ENCODE measurements at regions not wholly inside any gene's neighbourhood (a gene's known extent, or its start where the extent isn't known, plus 50 kb on each side); places are given as distances from the start of the nearest gene placed in this dataset.

DNA sequence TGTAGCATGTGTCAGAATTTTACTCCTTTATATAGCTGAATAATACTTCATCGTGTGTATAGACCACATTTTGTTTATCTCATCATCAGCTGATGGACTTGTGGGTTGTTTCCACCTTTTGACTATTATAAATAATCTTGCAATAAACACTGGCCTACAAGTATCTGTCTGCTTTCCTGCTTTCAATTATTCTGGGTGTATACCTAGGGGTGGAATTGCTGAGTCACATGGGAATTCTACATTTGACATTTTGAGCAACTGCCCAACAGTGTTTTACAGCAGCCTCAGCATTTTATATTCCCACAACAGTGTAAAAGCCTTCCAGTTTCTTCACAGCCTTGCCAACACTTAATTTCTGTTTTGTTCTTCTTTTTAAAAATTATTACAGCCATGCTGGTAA lies 200.3 kb upstream of the PRSS1 start:
- DNase-seq, result no peak
- peaks cover 9% of the 10 kb centered on the region for H3K27me3 Mint-ChIP-seq
- no peak overlapping the region for H3K27ac Mint-ChIP-seq
- H3K9me3 Mint-ChIP-seq, result no peaks in the 10 kb centered on the region
- no peak for ATAC-seq (ENCODE audit: low read depth)
- H3K36me3 Mint-ChIP-seq, result no peaks in the 10 kb centered on the region
- POLR2A ChIA-PET, result no interaction called here
- no peaks in the 10 kb centered on the region for H3K4me1 Mint-ChIP-seq
- H3K4me3 Mint-ChIP-seq, result no peak overlapping the region

DNA sequence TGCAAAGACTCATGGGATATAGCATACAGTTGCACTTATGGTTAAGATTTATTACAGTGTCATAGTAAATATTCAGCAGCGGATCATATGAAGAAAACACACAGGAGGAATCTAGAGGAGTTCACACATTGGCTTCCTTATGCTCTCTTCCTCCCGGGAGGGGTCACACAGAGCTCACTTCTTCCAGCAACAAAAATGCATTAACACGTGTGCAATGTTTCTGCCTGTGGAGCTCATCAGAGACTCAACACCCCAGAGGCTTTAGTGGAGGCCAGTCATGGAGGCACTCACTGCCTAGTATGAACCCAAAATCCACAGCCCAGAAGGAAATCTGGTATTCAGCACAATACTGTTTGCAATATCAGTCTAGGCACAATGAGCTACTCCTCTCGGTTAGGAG lies 202.8 kb upstream of the PRSS1 start:
- POLR2A ChIA-PET, result no interaction called here
- no peak overlapping the region for H3K27ac Mint-ChIP-seq
- DNase-seq (no peak), ATAC-seq (ENCODE audit: low read depth) (no peak)
- H3K4me1 Mint-ChIP-seq, result no peaks in the 10 kb centered on the region
- no peak overlapping the region for H3K4me3 Mint-ChIP-seq
- peaks cover 8% of the 10 kb centered on the region for H3K27me3 Mint-ChIP-seq
- no peaks in the 10 kb centered on the region for H3K9me3 Mint-ChIP-seq
- no peaks in the 10 kb centered on the region for H3K36me3 Mint-ChIP-seq

DNA sequence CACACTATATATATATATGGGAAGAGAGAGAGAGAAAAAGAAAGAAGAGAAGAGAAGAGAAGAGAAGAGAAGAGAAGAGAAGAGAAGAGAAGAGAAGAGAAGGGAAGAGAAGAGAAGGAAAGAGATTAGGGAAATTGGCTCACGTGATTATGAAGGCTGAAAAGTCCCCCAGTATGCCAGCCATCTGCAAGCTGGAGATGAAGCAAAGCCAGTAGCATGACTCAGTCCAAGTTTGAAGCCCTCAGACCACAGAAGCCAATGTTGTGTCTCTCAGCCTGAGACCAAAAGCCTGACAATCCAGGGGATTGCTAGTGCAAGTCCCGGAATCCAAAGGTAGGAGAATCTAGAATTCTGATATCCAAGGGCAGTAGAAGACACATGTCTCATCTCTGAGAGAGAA lies 206.3 kb upstream of the PRSS1 start:
- no peak for DNase-seq
- POLR2A ChIA-PET, result no interaction called here
- Mint-ChIP-seq H3K27ac (no peak overlapping the region), H3K4me3 (no peak overlapping the region), H3K27me3 (peaks cover 2% of the 10 kb centered on the region), H3K9me3 (no peaks in the 10 kb centered on the region), H3K36me3 (no peaks in the 10 kb centered on the region), H3K4me1 (peaks cover 15% of the 10 kb centered on the region)
- ATAC-seq (ENCODE audit: low read depth), result no peak

DNA sequence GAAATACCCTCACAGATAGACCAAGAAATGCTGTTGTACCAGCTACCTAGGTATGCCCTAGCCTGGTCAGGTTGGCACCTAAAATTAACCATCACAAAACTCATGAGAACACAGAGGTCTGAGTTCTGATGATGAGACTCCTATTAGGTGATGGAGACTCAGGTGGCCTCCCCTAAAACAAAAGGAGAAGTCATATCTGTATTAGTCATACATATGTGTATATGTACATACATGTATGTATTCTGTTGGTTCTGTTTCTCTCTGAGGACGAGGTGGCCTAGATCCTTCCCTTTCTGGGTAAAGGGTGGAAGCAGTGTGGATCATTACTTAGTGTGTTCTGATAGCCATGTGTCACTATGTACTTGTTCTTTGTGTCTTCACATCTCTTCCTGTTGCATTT lies 207.2 kb upstream of the PRSS1 start:
- no peak overlapping the region for H3K27ac Mint-ChIP-seq
- no peaks in the 10 kb centered on the region for H3K36me3 Mint-ChIP-seq
- H3K9me3 Mint-ChIP-seq, result no peaks in the 10 kb centered on the region
- H3K4me3 Mint-ChIP-seq, result no peak overlapping the region
- H3K4me1 Mint-ChIP-seq, result peaks cover 15% of the 10 kb centered on the region
- POLR2A ChIA-PET, result no interaction called here
- no peaks in the 10 kb centered on the region for H3K27me3 Mint-ChIP-seq
- ATAC-seq (ENCODE audit: low read depth) (no peak), DNase-seq (no peak)

DNA sequence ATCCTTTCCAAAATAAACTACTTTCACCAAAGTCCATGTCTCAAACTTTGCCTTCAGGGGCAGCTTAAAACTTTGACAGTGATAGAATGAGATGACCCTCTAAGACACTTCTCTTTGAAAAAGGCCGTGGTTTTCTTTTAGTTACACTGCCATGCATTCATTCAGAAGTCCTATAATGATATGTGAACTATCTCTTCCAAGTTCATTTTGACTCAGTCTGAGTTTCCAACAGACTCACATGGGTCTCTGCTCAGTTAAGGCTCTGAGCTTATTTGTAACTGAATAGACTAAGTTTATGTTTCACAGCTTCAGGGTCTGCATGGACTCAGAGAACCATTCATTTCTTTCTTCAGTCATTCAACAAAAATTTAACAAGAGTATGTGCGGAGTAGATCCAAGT lies 208.9 kb upstream of the PRSS1 start:
- Mint-ChIP-seq H3K27ac (peak overlapping the region; percentile 4), H3K9me3 (no peaks in the 10 kb centered on the region), H3K36me3 (no peaks in the 10 kb centered on the region), H3K27me3 (no peaks in the 10 kb centered on the region), H3K4me1 (peaks cover 20% of the 10 kb centered on the region), H3K4me3 (peak overlapping the region; percentile 26)
- DNase-seq, result no peak
- ATAC-seq (ENCODE audit: low read depth), result no peak
- POLR2A ChIA-PET, result no interaction called here

DNA sequence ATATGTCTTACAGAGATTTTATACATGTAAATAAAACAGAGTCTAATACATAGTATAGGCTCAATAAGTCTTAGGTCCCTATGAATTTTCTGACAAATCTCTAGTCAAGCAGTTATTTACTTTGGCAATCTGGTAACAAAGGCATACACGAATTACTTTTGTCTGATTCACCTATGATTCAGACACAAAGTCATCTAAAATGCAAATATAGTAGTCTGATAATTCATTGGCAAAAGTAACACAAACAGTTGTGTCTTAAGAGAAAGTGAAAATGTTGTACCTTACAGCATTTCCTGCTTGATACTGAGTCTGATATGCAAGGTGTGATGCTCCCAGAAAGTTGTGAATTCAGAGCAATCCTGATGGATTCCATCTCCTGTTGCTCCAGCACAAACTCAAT lies 209.4 kb upstream of the PRSS1 start:
- peak overlapping the region; percentile 4 for H3K27ac Mint-ChIP-seq
- POLR2A ChIA-PET, result interaction anchor here (1.2 kb wide), 1 partner anchor 269 kb away, joined by 4 read pairs; no protein-coding TSS in a partner anchor
- H3K27me3 Mint-ChIP-seq, result no peaks in the 10 kb centered on the region
- H3K4me1 Mint-ChIP-seq, result peaks cover 25% of the 10 kb centered on the region
- H3K9me3 Mint-ChIP-seq, result no peaks in the 10 kb centered on the region
- peak overlapping the region; percentile 45 for H3K4me3 Mint-ChIP-seq
- ATAC-seq (ENCODE audit: low read depth) (no peak), DNase-seq (no peak)
- H3K36me3 Mint-ChIP-seq, result no peaks in the 10 kb centered on the region

DNA sequence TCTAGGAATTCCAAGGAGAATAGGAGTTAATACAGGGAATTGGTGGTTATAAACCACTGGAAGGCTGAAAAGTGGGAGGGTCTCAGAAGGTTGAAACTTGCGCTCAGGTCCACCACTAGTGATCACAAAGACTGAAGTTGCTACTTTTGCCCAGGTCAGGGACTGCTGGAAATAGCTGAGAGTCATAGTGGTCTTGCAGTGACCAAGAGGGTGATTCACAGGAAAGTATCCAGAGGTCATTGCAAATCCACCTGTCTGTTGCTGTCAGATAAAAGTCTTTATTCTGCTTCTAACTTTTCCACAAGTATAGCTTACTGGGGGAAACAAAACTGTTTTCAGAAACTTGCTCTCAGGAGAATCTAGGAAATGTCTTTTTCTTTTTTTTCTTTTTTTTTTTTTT lies 211.5 kb upstream of the PRSS1 start:
- POLR2A ChIA-PET, result no interaction called here
- Mint-ChIP-seq H3K27ac (no peak overlapping the region), H3K9me3 (no peaks in the 10 kb centered on the region), H3K4me3 (no peak overlapping the region), H3K4me1 (peaks cover 25% of the 10 kb centered on the region), H3K36me3 (no peaks in the 10 kb centered on the region), H3K27me3 (no peaks in the 10 kb centered on the region)
- DNase-seq (no peak), ATAC-seq (ENCODE audit: low read depth) (no peak)

DNA sequence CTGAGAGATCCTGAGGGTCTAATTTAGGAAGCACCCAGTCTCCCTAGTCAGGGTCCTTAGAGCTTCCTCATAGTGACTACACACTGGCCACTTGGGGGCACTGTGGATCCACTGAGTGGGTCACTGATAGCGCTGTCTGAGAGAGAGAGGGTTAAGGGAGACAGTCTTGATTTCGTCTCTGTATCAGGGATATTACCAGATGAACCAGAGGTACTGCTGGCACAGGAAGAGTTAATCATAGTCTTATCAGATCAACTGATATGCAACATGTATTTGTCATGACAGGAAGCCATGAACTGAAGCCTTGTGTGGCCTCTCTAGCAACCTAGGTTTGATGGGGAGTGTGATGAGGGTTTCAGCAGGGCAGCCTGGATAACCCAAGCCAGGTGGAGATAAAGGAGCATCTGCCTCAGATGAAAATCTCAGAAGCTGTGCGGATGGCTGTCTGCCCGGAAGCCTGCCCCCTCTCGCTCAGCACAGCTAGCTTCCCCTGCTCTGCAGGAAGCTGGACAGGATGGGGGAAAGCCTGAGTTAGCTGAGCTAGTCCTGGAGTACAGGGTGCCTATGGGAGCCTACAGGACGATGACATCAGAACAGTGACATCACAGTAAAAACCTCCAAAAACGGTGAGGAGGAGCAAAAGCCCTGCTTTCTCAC lies 214.0 kb upstream of the PRSS1 start:
- H3K4me3 Mint-ChIP-seq, result peak overlapping the region; percentile 76
- POLR2A ChIA-PET, result interaction anchor here (1.4 to 2.7 kb wide), 3 partner anchors 50 to 275 kb away, joined by 3 to 23 read pairs (median 14); no protein-coding TSS in a partner anchor
- no peaks in the 10 kb centered on the region for H3K9me3 Mint-ChIP-seq
- H3K27ac Mint-ChIP-seq, result peak overlapping the region; percentile 88
- DNase-seq, result peak; percentile 73
- H3K4me1 Mint-ChIP-seq, result peaks cover 22% of the 10 kb centered on the region
- H3K36me3 Mint-ChIP-seq, result no peaks in the 10 kb centered on the region
- H3K27me3 Mint-ChIP-seq, result peaks cover 2% of the 10 kb centered on the region
- ATAC-seq (ENCODE audit: low read depth), result peak; percentile 91

DNA sequence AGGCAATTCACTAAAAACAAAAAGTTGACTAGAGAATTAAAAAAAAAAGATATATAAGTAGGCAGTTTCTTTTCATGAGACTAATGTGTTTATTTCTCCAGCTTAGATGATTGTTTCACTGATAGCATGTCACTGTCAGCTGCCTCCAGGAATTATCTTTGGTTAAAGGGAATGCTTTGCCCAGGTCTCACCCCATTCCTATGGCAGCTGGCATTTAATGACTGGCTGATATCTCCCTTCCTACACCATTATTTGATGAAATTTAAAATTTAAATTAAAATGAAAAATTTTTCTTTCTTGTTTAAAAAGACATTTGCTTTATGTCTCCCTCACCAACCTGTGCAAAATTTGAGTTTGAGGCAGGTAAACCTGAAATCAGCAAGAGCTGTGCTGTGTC lies 214.5 kb upstream of the PRSS1 start:
- H3K36me3 Mint-ChIP-seq, result no peaks in the 10 kb centered on the region
- ATAC-seq (ENCODE audit: low read depth) (no peak), DNase-seq (no peak)
- peaks cover 2% of the 10 kb centered on the region for H3K27me3 Mint-ChIP-seq
- H3K4me3 Mint-ChIP-seq, result no peak overlapping the region
- POLR2A ChIA-PET, result interaction anchor here (1.4 to 2.7 kb wide), 2 partner anchors 51 to 275 kb away, joined by 3 to 23 read pairs; no protein-coding TSS in a partner anchor
- H3K9me3 Mint-ChIP-seq, result no peaks in the 10 kb centered on the region
- peaks cover 17% of the 10 kb centered on the region for H3K4me1 Mint-ChIP-seq
- H3K27ac Mint-ChIP-seq, result peak overlapping the region; percentile 88

DNA sequence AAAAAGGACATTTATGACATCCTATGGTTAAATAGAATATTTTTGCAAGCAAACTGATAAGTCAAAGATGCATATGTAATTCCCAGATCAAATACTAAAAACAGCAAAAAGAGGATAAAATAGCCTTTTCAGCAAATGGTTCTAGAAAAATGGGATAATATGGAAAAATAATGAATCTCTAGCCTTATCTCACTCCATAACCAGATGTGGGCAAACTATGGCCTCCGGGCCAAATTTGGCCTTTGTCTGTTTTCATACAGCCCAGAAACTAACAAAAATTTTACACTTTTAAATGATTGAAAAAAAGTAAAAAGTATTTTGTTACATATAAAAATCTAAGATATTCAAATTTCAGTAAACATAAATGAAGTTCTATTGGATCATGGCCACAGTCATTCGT lies 215.4 kb upstream of the PRSS1 start:
- Mint-ChIP-seq H3K27me3 (peaks cover 2% of the 10 kb centered on the region), H3K4me3 (no peak overlapping the region), H3K4me1 (peaks cover 12% of the 10 kb centered on the region), H3K9me3 (no peaks in the 10 kb centered on the region), H3K27ac (no peak overlapping the region), H3K36me3 (no peaks in the 10 kb centered on the region)
- DNase-seq (no peak), ATAC-seq (ENCODE audit: low read depth) (no peak)
- POLR2A ChIA-PET, result no interaction called here

DNA sequence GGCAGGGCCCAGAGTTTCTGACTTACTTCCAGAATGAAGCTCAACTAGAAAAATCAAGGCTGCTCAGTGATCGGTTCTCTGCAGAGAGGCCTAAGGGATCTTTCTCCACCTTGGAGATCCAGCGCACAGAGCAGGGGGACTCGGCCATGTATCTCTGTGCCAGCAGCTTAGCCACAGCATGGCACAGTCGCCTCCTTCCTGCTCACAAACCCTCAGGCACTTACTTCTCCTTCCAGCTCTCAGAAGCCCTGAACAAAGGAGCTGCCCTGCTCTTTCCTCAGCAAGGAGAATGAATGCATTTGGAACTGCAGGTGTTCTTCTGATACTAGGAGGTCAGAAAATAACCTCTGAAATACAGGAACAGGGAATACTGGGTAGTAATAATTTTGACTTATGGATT lies 219.7 kb upstream of the PRSS1 start:
- Mint-ChIP-seq H3K36me3 (no peaks in the 10 kb centered on the region), H3K4me3 (no peak overlapping the region), H3K27ac (peak overlapping the region; percentile 16), H3K4me1 (no peaks in the 10 kb centered on the region), H3K9me3 (no peaks in the 10 kb centered on the region), H3K27me3 (peaks cover 12% of the 10 kb centered on the region)
- DNase-seq, result no peak
- POLR2A ChIA-PET, result interaction anchor here (1.7 kb wide), 1 partner anchor 269 kb away, joined by 8 read pairs; no protein-coding TSS in a partner anchor
- ATAC-seq (ENCODE audit: low read depth), result no peak

DNA sequence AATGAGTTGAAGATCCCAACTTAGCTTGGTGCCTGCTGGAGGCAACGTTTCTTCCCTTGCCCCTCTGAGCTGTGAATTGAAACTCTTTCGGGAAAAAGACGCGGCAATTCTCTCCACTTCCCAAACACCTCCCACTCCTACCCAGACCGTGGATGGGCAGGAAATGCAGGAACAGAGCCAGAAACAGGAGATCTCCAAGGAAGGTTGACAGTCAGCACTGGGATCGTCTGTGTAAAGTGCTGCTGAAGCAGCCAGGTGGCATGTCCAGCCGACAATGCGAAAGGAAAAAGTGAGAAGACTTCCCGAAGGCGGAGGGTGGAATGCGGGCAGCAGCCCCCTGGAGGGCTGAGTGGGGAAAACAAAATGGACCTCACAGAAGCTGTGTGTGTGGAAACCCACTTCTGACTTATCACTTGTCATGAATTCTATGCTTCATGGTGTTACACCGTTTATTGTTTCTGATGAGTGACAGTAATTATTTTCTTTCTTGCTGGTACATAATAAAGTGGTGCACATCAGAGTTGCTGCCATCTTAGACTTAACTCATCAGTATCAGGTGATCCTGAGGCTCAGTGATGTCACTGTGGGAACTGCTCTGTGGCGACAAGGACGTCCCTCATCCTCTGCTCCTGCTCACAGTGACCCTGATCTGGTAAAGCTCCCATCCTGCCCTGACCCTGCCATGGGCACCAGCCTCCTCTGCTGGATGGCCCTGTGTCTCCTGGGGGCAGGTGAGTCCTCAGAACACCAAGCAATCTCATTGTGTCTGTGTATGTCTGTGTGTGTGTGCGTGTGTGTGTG lies 220.5 kb upstream of the PRSS1 start:
- peak; percentile 52 for ATAC-seq (ENCODE audit: low read depth)
- POLR2A ChIA-PET, result interaction anchor here (1.7 kb wide), 1 partner anchor 269 kb away, joined by 8 read pairs; no protein-coding TSS in a partner anchor
- Mint-ChIP-seq H3K36me3 (no peaks in the 10 kb centered on the region), H3K27ac (peak overlapping the region; percentile 16), H3K4me1 (no peaks in the 10 kb centered on the region), H3K9me3 (no peaks in the 10 kb centered on the region), H3K4me3 (peak overlapping the region; percentile 25), H3K27me3 (peaks cover 14% of the 10 kb centered on the region)
- DNase-seq, result no peak

DNA sequence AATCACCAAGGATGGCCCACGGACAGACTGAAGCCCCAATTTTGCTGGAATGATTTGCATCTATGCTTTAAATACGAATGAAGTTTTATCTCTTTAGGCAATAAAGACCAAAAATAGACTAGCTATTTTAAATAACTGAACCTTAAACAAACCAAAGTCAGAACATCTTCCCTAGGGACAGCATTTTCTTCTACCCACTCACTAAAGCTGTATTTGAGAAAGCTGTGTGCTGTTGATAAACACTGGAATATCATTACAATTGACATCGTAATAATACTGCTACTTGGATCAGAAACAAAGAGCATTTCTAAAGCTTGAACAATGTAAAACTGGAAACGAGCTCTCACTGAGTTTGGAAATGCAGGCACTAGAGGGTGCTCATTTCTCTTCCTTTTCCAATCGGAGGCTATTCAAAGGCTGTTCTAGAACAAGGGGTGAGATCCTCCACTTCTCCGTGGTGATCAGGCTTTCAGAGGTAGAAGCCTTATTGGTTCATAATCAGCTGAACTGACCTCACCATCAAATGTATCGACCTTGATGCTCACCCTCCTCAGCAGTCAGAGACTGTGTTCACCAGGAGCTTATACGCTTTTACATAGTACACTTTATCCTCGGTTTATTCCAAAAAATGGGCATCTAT lies 225.3 kb upstream of the PRSS1 start:
- Mint-ChIP-seq H3K27me3 (peaks cover 15% of the 10 kb centered on the region), H3K4me1 (peaks cover 8% of the 10 kb centered on the region), H3K9me3 (no peaks in the 10 kb centered on the region), H3K36me3 (no peaks in the 10 kb centered on the region), H3K27ac (no peak overlapping the region), H3K4me3 (no peak overlapping the region)
- POLR2A ChIA-PET, result no interaction called here
- no peak for DNase-seq
- ATAC-seq (ENCODE audit: low read depth), result no peak

DNA sequence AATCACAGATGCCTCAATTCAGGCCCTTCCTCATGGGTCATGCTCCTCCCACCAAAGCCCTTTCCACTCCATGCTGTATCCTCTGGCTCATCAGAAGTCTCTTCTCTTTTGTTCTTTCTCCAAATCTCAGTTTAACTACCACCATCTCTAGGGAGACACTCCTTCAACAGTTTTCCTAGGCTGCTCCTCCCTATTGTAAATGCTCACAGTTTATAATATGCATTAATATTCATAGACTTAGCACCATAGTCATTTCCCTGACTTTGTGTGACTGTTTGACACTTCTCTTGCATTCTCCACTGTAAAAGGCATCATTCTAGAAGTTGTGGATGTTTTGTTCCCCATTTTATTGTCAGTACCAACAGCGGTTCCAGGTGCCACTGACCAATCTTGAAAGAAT lies 226.5 kb upstream of the PRSS1 start:
- no peak overlapping the region for H3K27ac Mint-ChIP-seq
- POLR2A ChIA-PET, result no interaction called here
- H3K36me3 Mint-ChIP-seq, result no peaks in the 10 kb centered on the region
- H3K4me3 Mint-ChIP-seq, result no peak overlapping the region
- H3K27me3 Mint-ChIP-seq, result peaks cover 13% of the 10 kb centered on the region
- no peak for DNase-seq
- peaks cover 8% of the 10 kb centered on the region for H3K4me1 Mint-ChIP-seq
- no peak for ATAC-seq (ENCODE audit: low read depth)
- no peaks in the 10 kb centered on the region for H3K9me3 Mint-ChIP-seq
